ENCODE measurements at regions not wholly inside any gene's neighbourhood (a gene's known extent, or its start where the extent isn't known, plus 50 kb on each side); places are given as distances from the start of the nearest gene placed in this dataset.

DNA sequence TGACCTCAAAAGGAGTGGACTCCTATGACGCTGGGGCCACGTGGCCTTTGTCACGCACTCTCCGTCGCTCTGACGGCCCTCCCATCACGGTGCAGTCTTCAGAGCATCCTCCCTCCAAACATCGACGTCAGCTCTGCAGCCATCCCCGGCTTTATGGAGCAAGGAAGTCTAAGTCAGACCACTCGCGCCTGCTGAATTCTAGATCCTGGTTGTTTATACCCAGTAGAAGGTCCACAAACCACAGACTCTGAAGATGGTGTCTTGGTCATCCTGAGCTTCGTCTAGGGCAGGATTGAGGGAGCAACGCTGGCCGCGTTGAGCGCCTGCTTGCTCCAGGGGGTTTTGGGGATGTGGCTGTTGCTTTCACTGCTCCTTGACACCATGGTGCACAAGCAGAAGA, 228.0 kb upstream of the SALL3 start:
- POLR2A ChIA-PET (ENCODE audit: low non-redundant PET), result no interaction called here
- BruUV-seq (replicated peaks), result no TSS peak
- TF ChIP-seq, protein P1, sequence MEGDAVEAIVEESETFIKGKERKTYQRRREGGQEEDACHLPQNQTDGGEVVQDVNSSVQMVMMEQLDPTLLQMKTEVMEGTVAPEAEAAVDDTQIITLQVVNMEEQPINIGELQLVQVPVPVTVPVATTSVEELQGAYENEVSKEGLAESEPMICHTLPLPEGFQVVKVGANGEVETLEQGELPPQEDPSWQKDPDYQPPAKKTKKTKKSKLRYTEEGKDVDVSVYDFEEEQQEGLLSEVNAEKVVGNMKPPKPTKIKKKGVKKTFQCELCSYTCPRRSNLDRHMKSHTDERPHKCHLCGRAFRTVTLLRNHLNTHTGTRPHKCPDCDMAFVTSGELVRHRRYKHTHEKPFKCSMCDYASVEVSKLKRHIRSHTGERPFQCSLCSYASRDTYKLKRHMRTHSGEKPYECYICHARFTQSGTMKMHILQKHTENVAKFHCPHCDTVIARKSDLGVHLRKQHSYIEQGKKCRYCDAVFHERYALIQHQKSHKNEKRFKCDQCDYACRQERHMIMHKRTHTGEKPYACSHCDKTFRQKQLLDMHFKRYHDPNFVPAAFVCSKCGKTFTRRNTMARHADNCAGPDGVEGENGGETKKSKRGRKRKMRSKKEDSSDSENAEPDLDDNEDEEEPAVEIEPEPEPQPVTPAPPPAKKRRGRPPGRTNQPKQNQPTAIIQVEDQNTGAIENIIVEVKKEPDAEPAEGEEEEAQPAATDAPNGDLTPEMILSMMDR (conservative IDR thresholded peaks at IDR 0.05; ENCODE audit: low read depth, low read length), result no peak
- TF ChIP-seq EZH2 (IDR thresholded peaks at IDR 0.05; ENCODE audit: borderline replicate concordance, low read depth, low read length, poor library complexity, severe bottlenecking), result no peak
- Histone ChIP-seq H3K4me3 (ENCODE audit: low read depth, low read length, poor library complexity, severe bottlenecking) (no peak overlapping the region), H3K4me1 (ENCODE audit: insufficient read depth, low read length, poor library complexity, severe bottlenecking) (no peaks in the 10 kb centered on the region), H3K36me3 (ENCODE audit: insufficient read depth, low read length, poor library complexity, severe bottlenecking) (no peaks in the 10 kb centered on the region), H3K9me3 (ENCODE audit: low read depth, low read length, poor library complexity, severe bottlenecking) (peaks cover 12% of the 10 kb centered on the region), H3K27ac (ENCODE audit: low read depth, low read length, poor library complexity, severe bottlenecking) (no peak overlapping the region), H3K27me3 (replicated peaks; ENCODE audit: insufficient read depth, low read depth, low read length, poor library complexity) (no peaks in the 10 kb centered on the region)
- no peak for DNase-seq (ENCODE audit: low spot score)
- intact Hi-C loops (cut with micrococcal nuclease; ENCODE audit: unreplicated experiment), result no loop called here
- CTCF ChIA-PET, result no interaction called here

DNA sequence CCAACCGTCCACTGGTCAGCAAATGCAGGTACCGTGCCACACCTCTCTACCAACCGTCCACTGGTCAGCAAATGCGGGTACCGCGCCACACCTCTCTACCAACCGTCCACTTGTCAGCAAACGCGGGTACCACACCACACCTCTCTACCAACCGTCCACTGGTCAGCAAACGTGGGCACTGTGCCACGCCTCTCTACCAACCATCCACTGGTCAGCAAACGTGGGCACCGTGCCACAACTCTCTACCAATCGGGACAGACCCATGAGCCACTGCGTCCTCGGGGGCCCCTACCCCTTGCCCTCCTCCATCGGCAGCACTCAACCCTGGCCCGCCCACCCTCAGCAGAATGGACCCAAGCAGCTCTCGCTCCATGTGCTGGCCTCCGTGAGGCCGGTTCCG, 226.4 kb upstream of the SALL3 start:
- ChIA-PET CTCF (no interaction called here), POLR2A (ENCODE audit: low non-redundant PET) (no interaction called here)
- H3K36me3 ChIP-seq (ENCODE audit: insufficient read depth, low read length, poor library complexity, severe bottlenecking), result no peaks in the 10 kb centered on the region
- no peak overlapping the region for H3K27ac ChIP-seq (ENCODE audit: low read depth, low read length, poor library complexity, severe bottlenecking)
- DNase-seq (ENCODE audit: low spot score), result no peak
- BruUV-seq (replicated peaks), result no TSS peak
- intact Hi-C loops (cut with micrococcal nuclease; ENCODE audit: unreplicated experiment), result no loop called here
- no peaks in the 10 kb centered on the region for H3K27me3 ChIP-seq (replicated peaks; ENCODE audit: insufficient read depth, low read depth, low read length, poor library complexity)
- no peaks in the 10 kb centered on the region for H3K4me1 ChIP-seq (ENCODE audit: insufficient read depth, low read length, poor library complexity, severe bottlenecking)
- TF ChIP-seq, protein P1 (conservative IDR thresholded peaks at IDR 0.05; ENCODE audit: low read depth, low read length), result no peak
- no peak for TF ChIP-seq EZH2 (IDR thresholded peaks at IDR 0.05; ENCODE audit: borderline replicate concordance, low read depth, low read length, poor library complexity, severe bottlenecking)
- H3K9me3 ChIP-seq (ENCODE audit: low read depth, low read length, poor library complexity, severe bottlenecking), result peaks cover 12% of the 10 kb centered on the region
- no peak overlapping the region for H3K4me3 ChIP-seq (ENCODE audit: low read depth, low read length, poor library complexity, severe bottlenecking)

DNA sequence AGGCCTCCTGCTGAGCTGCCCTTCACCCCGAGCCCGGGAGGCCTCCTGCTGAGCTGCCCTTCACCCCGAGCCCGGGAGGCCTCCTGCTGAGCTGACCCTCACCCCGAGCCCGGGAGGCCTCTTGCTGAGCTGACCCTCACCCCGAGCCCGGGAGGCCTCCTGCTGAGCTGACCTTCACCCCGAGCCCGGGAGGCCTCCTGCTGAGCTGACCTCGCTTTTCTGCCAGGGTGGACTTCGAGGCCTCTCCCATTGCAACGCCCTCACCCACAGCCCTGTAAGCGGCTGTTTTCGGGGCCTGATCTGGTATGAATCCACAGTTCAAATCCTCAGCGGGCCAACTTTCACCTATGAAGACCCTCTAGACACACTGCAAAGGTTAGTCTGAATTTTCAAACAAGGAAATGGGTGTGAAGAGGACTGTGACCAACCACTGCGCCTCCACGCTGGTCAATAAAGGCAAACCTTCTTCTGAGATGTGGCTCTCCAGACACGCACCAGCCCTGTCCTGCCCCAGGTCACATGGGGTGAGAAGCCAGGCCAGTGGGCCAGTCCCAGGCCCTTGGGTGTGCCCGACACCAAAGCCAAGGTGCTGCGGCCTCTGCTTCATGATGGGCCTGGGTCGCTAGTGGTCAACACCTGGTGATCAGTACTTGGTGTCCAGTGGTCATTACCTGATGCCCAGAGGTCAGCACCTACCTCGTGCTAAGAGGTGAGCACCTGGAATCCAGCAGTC, 225.1 kb upstream of the SALL3 start:
- POLR2A ChIA-PET (ENCODE audit: low non-redundant PET), result no interaction called here
- H3K27ac ChIP-seq (ENCODE audit: low read depth, low read length, poor library complexity, severe bottlenecking), result no peak overlapping the region
- BruUV-seq (replicated peaks), result no TSS peak
- TF ChIP-seq EZH2 (IDR thresholded peaks at IDR 0.05; ENCODE audit: borderline replicate concordance, low read depth, low read length, poor library complexity, severe bottlenecking), result no peak
- TF ChIP-seq, protein P1 (conservative IDR thresholded peaks at IDR 0.05; ENCODE audit: low read depth, low read length), result no peak
- no peak for DNase-seq (ENCODE audit: low spot score)
- no peak overlapping the region for H3K4me3 ChIP-seq (ENCODE audit: low read depth, low read length, poor library complexity, severe bottlenecking)
- no peaks in the 10 kb centered on the region for H3K36me3 ChIP-seq (ENCODE audit: insufficient read depth, low read length, poor library complexity, severe bottlenecking)
- no peaks in the 10 kb centered on the region for H3K27me3 ChIP-seq (replicated peaks; ENCODE audit: insufficient read depth, low read depth, low read length, poor library complexity)
- H3K4me1 ChIP-seq (ENCODE audit: insufficient read depth, low read length, poor library complexity, severe bottlenecking), result no peaks in the 10 kb centered on the region
- CTCF ChIA-PET, result no interaction called here
- intact Hi-C loops (cut with micrococcal nuclease; ENCODE audit: unreplicated experiment), result no loop called here
- peaks cover 12% of the 10 kb centered on the region for H3K9me3 ChIP-seq (ENCODE audit: low read depth, low read length, poor library complexity, severe bottlenecking)
